C4-2B (cell line): ENCODE measurements at regions not wholly inside any gene's neighbourhood (a gene's known extent, or its start where the extent isn't known, plus 50 kb on each side); places are given as distances from the start of the nearest gene placed in this dataset.

Experiments used
- H3K27ac ChIP-seq: fragments of 450-650 bp; 2 replicates; pipeline ENCODE4 v1.5.1; 2017
- CTCF ChIP-seq: fragments of 450-650 bp; conservative IDR thresholded peaks from 2 replicates; pipeline ENCODE4 v1.5.1; 2017; ENCODE audit warnings: mild to moderate bottlenecking
- ZFX ChIP-seq: fragments of 450-650 bp; IDR thresholded peaks from 2 replicates; pipeline ENCODE4 v1.6.1; 2017

GRCh38 chr5:2936413-2936812, 184.9 kb upstream of the IRX2 start:
- TF ChIP-seq CTCF: no peak
- H3K27ac ChIP-seq: no peak overlapping the region

GRCh38 chr5:2929779-2930178, 178.3 kb upstream of the IRX2 start:
- H3K27ac ChIP-seq: no peak overlapping the region
- no peak for TF ChIP-seq ZFX
- TF ChIP-seq CTCF: no peak

- TF ChIP-seq ZFX (no peak), CTCF (no peak)
- no peak overlapping the region for H3K27ac ChIP-seq
Measured at GRCh38 chr5:2921651-2922050, 170.2 kb upstream of the IRX2 start.

- no peak overlapping the region for H3K27ac ChIP-seq
- no peak for TF ChIP-seq ZFX
- no peak for TF ChIP-seq CTCF
Measured at GRCh38 chr5:2921176-2921575, 169.7 kb upstream of the IRX2 start.

- no peak overlapping the region for H3K27ac ChIP-seq
- TF ChIP-seq CTCF: no peak
- TF ChIP-seq ZFX: no peak
Measured at GRCh38 chr5:2920312-2920711, 168.8 kb upstream of the IRX2 start.

- no peak overlapping the region for H3K27ac ChIP-seq
- no peak for TF ChIP-seq CTCF
- no peak for TF ChIP-seq ZFX
Measured at GRCh38 chr5:2919310-2920018, 168.0 kb upstream of the IRX2 start.

- TF ChIP-seq ZFX (no peak), CTCF (no peak)
- H3K27ac ChIP-seq: no peak overlapping the region
Measured at GRCh38 chr5:2917524-2917923, 166.0 kb upstream of the IRX2 start.
